ENCODE measurements at regions not wholly inside any gene's neighbourhood (a gene's known extent, or its start where the extent isn't known, plus 50 kb on each side); places are given as distances from the start of the nearest gene placed in this dataset.

DNA sequence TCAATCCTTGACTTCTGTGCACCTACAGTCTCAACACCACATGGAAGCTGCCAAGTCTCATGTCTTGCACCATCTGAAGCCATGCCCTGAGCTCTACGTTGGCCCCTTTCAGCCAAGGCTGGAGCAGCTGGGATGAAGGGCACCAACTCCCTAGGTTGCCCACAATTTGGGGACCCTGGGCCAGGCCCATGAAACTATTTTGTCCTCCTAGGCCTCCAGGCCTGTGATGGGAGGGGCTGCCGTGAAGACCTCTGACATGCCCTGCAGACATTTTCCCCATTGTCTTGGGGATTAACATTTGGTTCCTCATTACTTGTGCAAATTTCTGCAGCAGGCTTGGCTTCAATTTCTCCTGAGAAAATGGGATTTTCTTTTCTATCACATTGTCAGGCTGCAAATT, 285.1 kb downstream of the DTWD2 start:
- DNase-seq = no peak
- H3K27me3 ChIP-seq (ENCODE audit: control insufficient read depth in 3 of 3, insufficient read depth in 3 of 3, low read length in 3 of 3) = no peaks in the 10 kb centered on the region
- 80 to 81% (median 80%) methylated on average over 2 of the region's 2 CpGs for WGBS, 3 donors
- no peak overlapping the region for H3K4me3 ChIP-seq (ENCODE audit: low read depth in 1 of 3, low read length in 3 of 3)
- peaks cover 0 to 10% of the 10 kb centered on the region in 2 donors for H3K9me3 ChIP-seq (ENCODE audit: control insufficient read depth in 2 of 2, insufficient read depth in 1 of 2, low read depth in 1 of 2, low read length in 1 of 2)
- H3K36me3 ChIP-seq (ENCODE audit: control insufficient read depth in 3 of 3, insufficient read depth in 2 of 3, low read depth in 1 of 3, low read length in 3 of 3) = no peaks in the 10 kb centered on the region
- H3K4me1 ChIP-seq (ENCODE audit: control insufficient read depth in 3 of 3, insufficient read depth in 2 of 3, low read depth in 1 of 3, low read length in 2 of 3) = no peaks in the 10 kb centered on the region
- no peak overlapping the region for H3K27ac ChIP-seq (ENCODE audit: low read depth in 1 of 3, low read length in 2 of 3)
- FAIRE-seq = no peak

GRCh38 chr5:118701791-118702190, 286.6 kb downstream of the DTWD2 start:
- FAIRE-seq = no peak
- H3K36me3 ChIP-seq (ENCODE audit: control insufficient read depth in 3 of 3, insufficient read depth in 2 of 3, low read depth in 1 of 3, low read length in 3 of 3) = no peaks in the 10 kb centered on the region
- DNase-seq = no peak
- H3K27ac ChIP-seq (ENCODE audit: low read depth in 1 of 3, low read length in 2 of 3) = no peak overlapping the region
- H3K4me1 ChIP-seq (ENCODE audit: control insufficient read depth in 3 of 3, insufficient read depth in 2 of 3, low read depth in 1 of 3, low read length in 2 of 3) = no peaks in the 10 kb centered on the region
- H3K4me3 ChIP-seq (ENCODE audit: low read depth in 1 of 3, low read length in 3 of 3) = no peak overlapping the region
- H3K9me3 ChIP-seq (ENCODE audit: control insufficient read depth in 2 of 2, insufficient read depth in 1 of 2, low read depth in 1 of 2, low read length in 1 of 2) = peaks cover 0 to 10% of the 10 kb centered on the region in 2 donors
- no peaks in the 10 kb centered on the region for H3K27me3 ChIP-seq (ENCODE audit: control insufficient read depth in 3 of 3, insufficient read depth in 3 of 3, low read length in 3 of 3)

- Histone ChIP-seq H3K4me1 (ENCODE audit: control insufficient read depth in 3 of 3, insufficient read depth in 2 of 3, low read depth in 1 of 3, low read length in 2 of 3) (no peaks in the 10 kb centered on the region), H3K27ac (ENCODE audit: low read depth in 1 of 3, low read length in 2 of 3) (no peak overlapping the region), H3K36me3 (ENCODE audit: control insufficient read depth in 3 of 3, insufficient read depth in 2 of 3, low read depth in 1 of 3, low read length in 3 of 3) (no peaks in the 10 kb centered on the region), H3K4me3 (ENCODE audit: low read depth in 1 of 3, low read length in 3 of 3) (no peak overlapping the region), H3K9me3 (ENCODE audit: control insufficient read depth in 2 of 2, insufficient read depth in 1 of 2, low read depth in 1 of 2, low read length in 1 of 2) (peaks cover 0 to 10% of the 10 kb centered on the region in 2 donors), H3K27me3 (ENCODE audit: control insufficient read depth in 3 of 3, insufficient read depth in 3 of 3, low read length in 3 of 3) (no peaks in the 10 kb centered on the region)
- FAIRE-seq (no peak), DNase-seq (no peak)
- 34 to 39% (median 37%) methylated on average over 2 of the region's 2 CpGs for WGBS, 3 donors
Observed at GRCh38 chr5:118700510-118700909, 287.8 kb downstream of the DTWD2 start.

- no peak overlapping the region for H3K4me3 ChIP-seq (ENCODE audit: low read depth in 1 of 3, low read length in 3 of 3)
- FAIRE-seq = no peak
- no peaks in the 10 kb centered on the region for H3K27me3 ChIP-seq (ENCODE audit: control insufficient read depth in 3 of 3, insufficient read depth in 3 of 3, low read length in 3 of 3)
- H3K27ac ChIP-seq (ENCODE audit: low read depth in 1 of 3, low read length in 2 of 3) = no peak overlapping the region
- WGBS, 3 donors = 23 to 49% (median 42%) methylated on average over 2 of the region's 2 CpGs
- no peaks in the 10 kb centered on the region for H3K4me1 ChIP-seq (ENCODE audit: control insufficient read depth in 3 of 3, insufficient read depth in 2 of 3, low read depth in 1 of 3, low read length in 2 of 3)
- no peak for DNase-seq
- H3K9me3 ChIP-seq (ENCODE audit: control insufficient read depth in 2 of 2, insufficient read depth in 1 of 2, low read depth in 1 of 2, low read length in 1 of 2) = peaks cover 0 to 10% of the 10 kb centered on the region in 2 donors
- H3K36me3 ChIP-seq (ENCODE audit: control insufficient read depth in 3 of 3, insufficient read depth in 2 of 3, low read depth in 1 of 3, low read length in 3 of 3) = no peaks in the 10 kb centered on the region
Observed at GRCh38 chr5:118698774-118699173, 289.6 kb downstream of the DTWD2 start.

- Histone ChIP-seq H3K4me3 (ENCODE audit: low read depth in 1 of 3, low read length in 3 of 3) (no peak overlapping the region), H3K27ac (ENCODE audit: low read depth in 1 of 3, low read length in 2 of 3) (no peak overlapping the region), H3K36me3 (ENCODE audit: control insufficient read depth in 3 of 3, insufficient read depth in 2 of 3, low read depth in 1 of 3, low read length in 3 of 3) (no peaks in the 10 kb centered on the region), H3K4me1 (ENCODE audit: control insufficient read depth in 3 of 3, insufficient read depth in 2 of 3, low read depth in 1 of 3, low read length in 2 of 3) (no peaks in the 10 kb centered on the region), H3K9me3 (ENCODE audit: control insufficient read depth in 2 of 2, insufficient read depth in 1 of 2, low read depth in 1 of 2, low read length in 1 of 2) (no peaks in the 10 kb centered on the region), H3K27me3 (ENCODE audit: control insufficient read depth in 3 of 3, insufficient read depth in 3 of 3, low read length in 3 of 3) (no peaks in the 10 kb centered on the region)
- FAIRE-seq (no peak), DNase-seq (no peak)
- WGBS, 3 donors = 81 to 86% (median 81%) methylated on average over 2 of the region's 2 CpGs
Observed at GRCh38 chr5:118696076-118696475, 292.3 kb downstream of the DTWD2 start.

GRCh38 chr5:118692811-118693342, 295.5 kb downstream of the DTWD2 start:
- no peaks in the 10 kb centered on the region for H3K36me3 ChIP-seq (ENCODE audit: control insufficient read depth in 3 of 3, insufficient read depth in 2 of 3, low read depth in 1 of 3, low read length in 3 of 3)
- no peak for FAIRE-seq
- H3K4me3 ChIP-seq (ENCODE audit: low read depth in 1 of 3, low read length in 3 of 3) = no peak overlapping the region
- DNase-seq = no peak
- H3K9me3 ChIP-seq (ENCODE audit: control insufficient read depth in 2 of 2, insufficient read depth in 1 of 2, low read depth in 1 of 2, low read length in 1 of 2) = no peaks in the 10 kb centered on the region
- WGBS, 3 donors = 77 to 79% (median 78%) methylated on average over 4 of the region's 4 CpGs
- H3K27ac ChIP-seq (ENCODE audit: low read depth in 1 of 3, low read length in 2 of 3) = no peak overlapping the region
- no peaks in the 10 kb centered on the region for H3K4me1 ChIP-seq (ENCODE audit: control insufficient read depth in 3 of 3, insufficient read depth in 2 of 3, low read depth in 1 of 3, low read length in 2 of 3)
- no peaks in the 10 kb centered on the region for H3K27me3 ChIP-seq (ENCODE audit: control insufficient read depth in 3 of 3, insufficient read depth in 3 of 3, low read length in 3 of 3)

- no peaks in the 10 kb centered on the region for H3K27me3 ChIP-seq (ENCODE audit: control insufficient read depth in 3 of 3, insufficient read depth in 3 of 3, low read length in 3 of 3)
- H3K4me1 ChIP-seq (ENCODE audit: control insufficient read depth in 3 of 3, insufficient read depth in 2 of 3, low read depth in 1 of 3, low read length in 2 of 3) = no peaks in the 10 kb centered on the region
- no peak overlapping the region for H3K4me3 ChIP-seq (ENCODE audit: low read depth in 1 of 3, low read length in 3 of 3)
- no peak for FAIRE-seq
- 65 to 76% (median 69%) methylated on average over 5 of the region's 5 CpGs for WGBS, 3 donors
- DNase-seq = no peak
- no peaks in the 10 kb centered on the region for H3K36me3 ChIP-seq (ENCODE audit: control insufficient read depth in 3 of 3, insufficient read depth in 2 of 3, low read depth in 1 of 3, low read length in 3 of 3)
- no peaks in the 10 kb centered on the region for H3K9me3 ChIP-seq (ENCODE audit: control insufficient read depth in 2 of 2, insufficient read depth in 1 of 2, low read depth in 1 of 2, low read length in 1 of 2)
- no peak overlapping the region for H3K27ac ChIP-seq (ENCODE audit: low read depth in 1 of 3, low read length in 2 of 3)
Observed at GRCh38 chr5:118687661-118688621, 300.4 kb downstream of the DTWD2 start.

- Histone ChIP-seq H3K36me3 (ENCODE audit: control insufficient read depth in 3 of 3, insufficient read depth in 2 of 3, low read depth in 1 of 3, low read length in 3 of 3) (no peaks in the 10 kb centered on the region), H3K4me1 (ENCODE audit: control insufficient read depth in 3 of 3, insufficient read depth in 2 of 3, low read depth in 1 of 3, low read length in 2 of 3) (no peaks in the 10 kb centered on the region), H3K9me3 (ENCODE audit: control insufficient read depth in 2 of 2, insufficient read depth in 1 of 2, low read depth in 1 of 2, low read length in 1 of 2) (no peaks in the 10 kb centered on the region), H3K27me3 (ENCODE audit: control insufficient read depth in 3 of 3, insufficient read depth in 3 of 3, low read length in 3 of 3) (no peaks in the 10 kb centered on the region), H3K4me3 (ENCODE audit: low read depth in 1 of 3, low read length in 3 of 3) (no peak overlapping the region), H3K27ac (ENCODE audit: low read depth in 1 of 3, low read length in 2 of 3) (no peak overlapping the region)
- WGBS, 3 donors = 89 to 95% (median 92%) methylated on average over 1 of the region's 1 CpG
- FAIRE-seq (no peak), DNase-seq (no peak)
Observed at GRCh38 chr5:118687100-118687499, 301.2 kb downstream of the DTWD2 start.
